Activated CD4-positive, alpha-beta T cell treated with anti-CD3 and anti-CD28 coated beads, Interleukin-2, amount 10 ng/mL, durations not matched to agents 7 days and 5 days (primary cell): ENCODE measurements at regions not wholly inside any gene's neighbourhood (a gene's known extent, or its start where the extent isn't known, plus 50 kb on each side); places are given as distances from the start of the nearest gene placed in this dataset.
"Not testable (repeated sequence)": the region's sequence is repeated elsewhere in the genome, so short reads cannot be mapped to it uniquely, and the experiment has no call there.

ENCODE experiments used
- CTCF ChIA-PET: fragments of 350-600 bp; sonication (Branson Sonifier 250); formaldehyde crosslinking; loops from one replicate; lab custom pipeline; 2021; ENCODE audit warnings: antibody characterized with exemption; lab: Charles Lee
- POLR2A ChIA-PET: fragments of 350-600 bp; sonication (Branson Sonifier 250); formaldehyde crosslinking; loops from one replicate; lab custom pipeline; 2021; ENCODE audit warnings: antibody characterized with exemption; lab: Charles Lee
- DNase-seq: peaks from one replicate; pipeline ENCODE4 v3.0.0-alpha.2; 2020
- H3K27ac Mint-ChIP-seq: one replicate; pipeline ENCODE4 v1.8.0; 2021; ENCODE audit warnings: mild to moderate bottlenecking, moderate library complexity, mixed read lengths
- H3K27me3 Mint-ChIP-seq: one replicate; pipeline ENCODE4 v1.8.0; 2021; ENCODE audit warnings: mixed read lengths
- H3K36me3 Mint-ChIP-seq: one replicate; pipeline ENCODE4 v1.8.0; 2021; ENCODE audit warnings: low read depth, mixed read lengths
- H3K4me1 Mint-ChIP-seq: one replicate; pipeline ENCODE4 v1.8.0; 2021; ENCODE audit warnings: mixed read lengths
- H3K4me3 Mint-ChIP-seq: one replicate; pipeline ENCODE4 v1.8.0; 2021; ENCODE audit warnings: mild to moderate bottlenecking, moderate library complexity, mixed read lengths
- H3K9me3 Mint-ChIP-seq: one replicate; pipeline ENCODE4 v1.8.0; 2021; ENCODE audit warnings: mixed read lengths

- POLR2A ChIA-PET, result no interaction called here
- no peaks in the 10 kb centered on the region for H3K36me3 Mint-ChIP-seq
- peaks cover 39% of the 10 kb centered on the region for H3K27me3 Mint-ChIP-seq
- no peak overlapping the region for H3K27ac Mint-ChIP-seq
- no peaks in the 10 kb centered on the region for H3K4me1 Mint-ChIP-seq
- no peaks in the 10 kb centered on the region for H3K9me3 Mint-ChIP-seq
- no peak for DNase-seq
- CTCF ChIA-PET, result interaction anchor here (0.6 kb wide), 1 partner anchor 238 kb away, joined by 4 read pairs; no protein-coding TSS in a partner anchor
- H3K4me3 Mint-ChIP-seq, result no peak overlapping the region
These were observed 75.2 kb upstream of the TOP3B start for GRCh38 chr22:22057617-22058378.

DNA sequence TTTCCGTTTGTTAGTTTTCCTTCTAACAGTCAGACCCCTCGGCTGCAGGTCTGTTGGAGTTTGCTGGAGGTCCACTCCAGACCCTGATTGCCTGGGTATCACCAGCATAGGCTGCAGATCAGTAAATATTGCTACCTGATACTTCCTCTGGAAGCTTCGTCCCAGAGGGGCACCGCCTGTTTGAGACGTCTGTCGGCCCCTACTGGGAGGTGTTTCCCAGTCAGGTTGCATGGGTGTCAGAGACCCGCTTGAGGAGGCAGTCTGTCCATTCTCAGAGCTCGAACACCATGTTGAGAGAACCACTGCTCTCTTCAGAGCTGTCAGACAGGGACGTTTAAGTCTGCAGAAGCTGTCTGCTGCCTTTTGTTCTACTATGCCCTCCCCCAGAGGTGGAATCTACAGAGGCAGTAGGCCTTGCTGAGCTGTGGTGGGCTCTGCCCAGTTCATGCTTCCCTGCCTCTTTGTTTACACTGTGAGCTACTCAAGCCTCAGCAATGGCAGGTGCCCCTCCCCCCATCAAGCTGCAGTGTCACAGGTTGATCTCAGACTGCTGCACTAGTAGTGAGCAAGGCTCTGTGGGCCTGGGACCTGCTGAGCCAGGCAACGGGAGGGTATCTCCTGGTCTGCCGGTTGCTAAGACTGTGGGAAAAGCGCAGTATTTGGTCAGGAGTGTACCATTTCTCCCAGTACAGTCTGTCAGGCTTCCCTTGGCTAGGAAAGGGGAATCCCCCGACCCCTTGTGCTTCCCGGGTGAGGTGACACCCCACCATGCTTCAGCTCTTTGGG, 74.4 kb upstream of the TOP3B start:
- H3K36me3 Mint-ChIP-seq, DNase-seq, H3K27ac Mint-ChIP-seq, H3K4me1 Mint-ChIP-seq, POLR2A ChIA-PET, H3K4me3 Mint-ChIP-seq, H3K9me3 Mint-ChIP-seq, CTCF ChIA-PET: not testable (repeated sequence)
- H3K27me3 Mint-ChIP-seq, result peaks cover 46% of the 10 kb centered on the region

GRCh38 chr22:22052548-22053139, 70.1 kb upstream of the TOP3B start:
- H3K36me3 Mint-ChIP-seq, CTCF ChIA-PET, H3K4me3 Mint-ChIP-seq, DNase-seq, H3K4me1 Mint-ChIP-seq, H3K27ac Mint-ChIP-seq, H3K9me3 Mint-ChIP-seq, POLR2A ChIA-PET: not testable (repeated sequence)
- H3K27me3 Mint-ChIP-seq, result peaks cover 51% of the 10 kb centered on the region

DNA sequence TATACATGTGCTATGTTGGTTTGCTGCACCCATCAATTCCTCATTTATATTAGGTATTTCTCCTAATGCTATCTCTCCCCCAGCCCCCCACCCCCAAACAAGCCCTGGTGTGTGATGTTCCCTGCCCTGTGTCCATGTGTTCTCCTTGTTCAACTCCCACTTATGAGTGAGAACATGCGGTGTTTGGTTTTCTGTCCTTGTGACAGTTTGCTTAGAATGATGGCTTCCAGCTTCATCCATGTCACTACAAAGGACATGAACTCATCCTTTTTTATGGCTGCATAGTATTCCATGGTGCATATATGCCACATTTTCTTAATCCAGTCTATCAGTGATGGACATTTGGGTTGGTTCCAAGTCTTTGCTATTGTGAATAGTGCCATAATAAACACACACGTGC, 68.4 kb upstream of the TOP3B start:
- H3K4me1 Mint-ChIP-seq, DNase-seq, H3K27ac Mint-ChIP-seq, H3K36me3 Mint-ChIP-seq, H3K9me3 Mint-ChIP-seq, POLR2A ChIA-PET, H3K4me3 Mint-ChIP-seq, CTCF ChIA-PET: not testable (repeated sequence)
- H3K27me3 Mint-ChIP-seq, result peaks cover 62% of the 10 kb centered on the region

DNA sequence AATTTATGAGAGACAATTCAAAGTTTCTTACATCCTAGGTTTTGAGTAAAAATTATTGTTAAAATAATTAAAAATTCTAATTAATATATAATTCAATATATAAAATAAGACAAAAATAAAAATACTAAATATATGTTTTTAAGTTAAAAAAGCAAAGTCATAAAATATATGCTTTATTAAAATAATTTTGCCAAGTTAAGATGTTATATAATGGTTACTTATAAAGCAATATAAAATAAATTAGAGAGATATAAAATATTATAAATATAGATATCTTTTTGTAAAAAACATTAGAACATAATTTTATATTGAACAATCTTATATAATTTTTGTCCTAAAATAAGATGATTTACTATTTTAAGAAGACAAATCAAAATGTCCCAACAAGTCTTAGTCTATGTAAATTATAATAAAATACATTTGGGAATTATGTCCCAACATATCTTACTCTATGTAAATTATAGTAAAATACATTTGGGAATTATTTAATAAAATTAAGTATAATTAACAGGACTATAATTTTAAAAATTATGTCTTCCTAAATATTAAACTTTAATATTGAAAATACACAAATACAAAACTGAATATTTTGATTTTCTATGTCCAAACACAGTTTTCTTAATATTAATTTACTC, 67.7 kb upstream of the TOP3B start:
- ChIA-PET CTCF (no interaction called here), POLR2A (no interaction called here)
- no peak for DNase-seq
- Mint-ChIP-seq H3K4me3 (no peak overlapping the region), H3K9me3 (no peaks in the 10 kb centered on the region), H3K4me1 (no peaks in the 10 kb centered on the region), H3K27ac (no peak overlapping the region), H3K36me3 (no peaks in the 10 kb centered on the region), H3K27me3 (peaks cover 64% of the 10 kb centered on the region)

DNA sequence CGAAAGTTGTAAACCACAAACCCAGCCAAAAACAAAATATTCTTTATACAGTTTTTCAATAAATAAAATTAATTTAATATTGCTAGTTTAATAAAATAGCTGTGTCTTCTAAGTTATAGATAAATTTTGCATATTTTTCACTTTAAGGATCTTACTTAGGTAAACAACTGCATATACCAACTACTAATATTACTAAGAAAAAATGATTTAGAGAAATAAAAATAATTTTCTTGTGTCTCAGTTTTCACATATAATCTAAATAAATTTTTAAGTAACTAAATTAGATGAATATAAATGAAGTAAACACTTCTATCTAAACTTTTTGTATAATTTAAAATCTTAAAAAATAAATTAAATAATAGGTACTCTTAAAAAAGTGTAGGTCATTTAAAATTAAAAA, 67.1 kb upstream of the TOP3B start:
- H3K9me3 Mint-ChIP-seq, result no peaks in the 10 kb centered on the region
- DNase-seq, result no peak
- CTCF ChIA-PET, result no interaction called here
- H3K36me3 Mint-ChIP-seq, result no peaks in the 10 kb centered on the region
- H3K4me1 Mint-ChIP-seq, result no peaks in the 10 kb centered on the region
- H3K27ac Mint-ChIP-seq, result no peak overlapping the region
- POLR2A ChIA-PET, result no interaction called here
- H3K27me3 Mint-ChIP-seq, result peaks cover 59% of the 10 kb centered on the region
- H3K4me3 Mint-ChIP-seq, result no peak overlapping the region

DNA sequence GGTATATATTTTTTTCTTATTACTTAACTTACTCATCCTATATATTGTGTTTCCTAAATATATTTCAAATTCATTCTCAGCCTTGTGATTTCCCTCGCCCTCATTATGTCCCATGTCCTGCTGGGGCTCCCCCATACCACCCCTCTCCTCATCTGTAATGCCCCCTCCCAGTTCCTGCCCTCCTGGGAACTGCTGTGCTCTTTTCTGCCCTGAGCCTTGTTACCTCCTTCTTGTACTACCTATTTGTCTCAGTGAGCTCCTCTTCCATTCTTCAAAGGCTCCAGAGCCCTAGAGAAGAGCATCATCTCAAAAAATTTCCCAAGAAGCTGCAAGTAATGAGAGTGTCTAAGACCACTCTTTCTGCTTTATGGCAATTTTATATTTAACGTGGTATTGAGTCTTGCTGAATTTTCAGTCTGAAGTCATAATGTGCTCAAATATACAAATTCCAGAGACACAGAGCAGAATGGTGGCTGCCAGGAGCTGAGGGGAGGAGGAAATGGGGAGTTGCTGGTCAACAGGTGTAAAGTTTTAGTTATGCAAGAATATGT, 66.5 kb upstream of the TOP3B start:
- H3K4me3 Mint-ChIP-seq, result no peak overlapping the region
- no peak for DNase-seq
- POLR2A ChIA-PET, result no interaction called here
- H3K27ac Mint-ChIP-seq, result no peak overlapping the region
- H3K27me3 Mint-ChIP-seq, result peaks cover 57% of the 10 kb centered on the region
- CTCF ChIA-PET, result interaction anchor here (1.0 kb wide), 1 partner anchor 106 kb away, joined by 3 read pairs; no protein-coding TSS in a partner anchor
- no peaks in the 10 kb centered on the region for H3K4me1 Mint-ChIP-seq
- H3K9me3 Mint-ChIP-seq, result no peaks in the 10 kb centered on the region
- no peaks in the 10 kb centered on the region for H3K36me3 Mint-ChIP-seq

DNA sequence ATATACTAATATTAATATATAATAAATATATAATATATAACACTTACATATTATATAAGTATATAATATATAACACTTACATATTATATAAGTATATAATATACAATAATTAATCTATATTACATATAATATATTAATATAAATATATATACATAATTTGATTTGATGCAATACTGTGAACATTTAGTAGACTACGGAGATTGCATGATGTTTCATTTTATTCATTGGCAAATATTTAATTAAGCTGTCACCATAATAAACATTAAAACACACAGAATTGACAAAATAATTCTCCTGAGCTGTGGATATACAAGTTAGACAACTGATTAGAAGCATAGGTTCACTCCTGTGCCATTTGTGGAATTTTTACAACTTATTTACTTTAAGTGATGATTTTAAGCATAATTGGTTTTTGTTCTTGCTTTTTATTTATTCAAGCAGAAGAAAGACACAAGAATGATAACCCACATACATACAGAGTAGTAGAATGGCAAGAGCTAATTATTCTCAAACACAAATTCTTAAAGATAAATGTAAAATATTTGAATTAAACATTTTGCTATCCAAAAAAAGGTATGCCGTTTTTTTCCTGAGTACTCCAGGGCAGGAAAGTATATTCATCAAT, 65.8 kb upstream of the TOP3B start:
- no peaks in the 10 kb centered on the region for H3K4me1 Mint-ChIP-seq
- DNase-seq, result no peak
- no peak overlapping the region for H3K4me3 Mint-ChIP-seq
- POLR2A ChIA-PET, result no interaction called here
- H3K9me3 Mint-ChIP-seq, result no peaks in the 10 kb centered on the region
- peaks cover 52% of the 10 kb centered on the region for H3K27me3 Mint-ChIP-seq
- no peak overlapping the region for H3K27ac Mint-ChIP-seq
- CTCF ChIA-PET, result interaction anchor here (0.6 to 1.0 kb wide), 2 partner anchors 32 to 106 kb away, joined by 3 read pairs; no protein-coding TSS in a partner anchor
- no peaks in the 10 kb centered on the region for H3K36me3 Mint-ChIP-seq

DNA sequence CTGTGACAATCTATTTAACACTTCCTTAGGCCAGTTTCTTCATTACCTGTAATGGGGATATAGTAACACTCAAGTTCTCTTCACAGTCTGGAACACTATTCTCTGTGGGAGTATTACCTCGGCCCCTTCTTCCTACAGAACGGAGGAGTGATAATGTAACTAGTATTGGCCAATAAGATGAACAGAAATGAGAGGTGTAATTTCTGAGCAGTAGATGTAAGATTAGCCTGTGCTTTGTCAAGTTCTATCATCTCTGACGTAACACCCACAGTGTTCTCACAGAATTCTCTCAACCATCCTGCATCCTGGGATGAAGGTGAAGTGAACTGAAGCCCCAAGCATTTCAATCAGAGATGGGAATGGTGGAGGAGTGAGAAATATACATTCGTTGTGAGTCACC, 65.2 kb upstream of the TOP3B start:
- Mint-ChIP-seq H3K27ac (no peak overlapping the region), H3K4me3 (no peak overlapping the region), H3K36me3 (no peaks in the 10 kb centered on the region), H3K27me3 (peaks cover 47% of the 10 kb centered on the region), H3K4me1 (no peaks in the 10 kb centered on the region), H3K9me3 (no peaks in the 10 kb centered on the region)
- POLR2A ChIA-PET, result no interaction called here
- no peak for DNase-seq
- CTCF ChIA-PET, result no interaction called here

DNA sequence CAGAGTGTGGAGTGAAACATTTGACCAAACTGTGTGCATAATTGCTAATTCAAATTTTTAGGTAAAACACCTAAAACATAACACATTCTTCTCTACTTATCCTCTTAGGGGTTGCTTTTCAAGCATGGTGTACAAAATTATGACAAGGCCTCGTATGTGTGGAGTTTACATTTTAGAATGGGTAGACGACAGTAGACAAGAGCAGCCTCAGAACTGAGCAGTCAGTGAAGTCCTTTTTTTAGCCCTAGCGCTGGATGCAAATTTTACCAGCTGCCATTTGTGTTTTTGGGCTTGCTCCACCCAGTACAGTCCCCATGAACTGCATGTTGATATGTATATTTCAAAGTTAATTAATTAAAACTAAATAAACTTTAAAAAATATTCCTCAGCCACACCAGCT, 64.7 kb upstream of the TOP3B start:
- Mint-ChIP-seq H3K27me3 (peaks cover 42% of the 10 kb centered on the region), H3K36me3 (no peaks in the 10 kb centered on the region), H3K27ac (no peak overlapping the region), H3K9me3 (no peaks in the 10 kb centered on the region), H3K4me1 (no peaks in the 10 kb centered on the region), H3K4me3 (no peak overlapping the region)
- POLR2A ChIA-PET, result no interaction called here
- CTCF ChIA-PET, result no interaction called here
- no peak for DNase-seq

DNA sequence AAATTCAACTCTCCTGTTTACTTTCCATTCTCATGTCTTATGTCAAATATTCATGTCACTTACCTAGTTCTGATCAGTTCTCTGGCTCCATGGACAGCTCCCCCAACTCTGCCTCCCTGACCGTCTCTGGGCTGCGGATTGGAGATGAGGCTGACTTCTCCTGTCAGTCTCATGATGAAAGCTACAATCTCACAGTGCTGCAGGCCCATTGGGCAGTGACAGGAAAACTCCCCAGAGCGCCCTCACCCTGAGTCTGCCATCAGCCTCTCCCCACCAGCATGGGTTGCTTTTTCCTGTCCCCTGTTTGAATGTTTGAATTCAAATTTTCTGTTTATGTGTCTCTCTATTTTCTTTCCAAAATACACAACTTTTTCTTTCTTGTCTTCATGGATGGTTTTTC, 63.8 kb upstream of the TOP3B start:
- no peak overlapping the region for H3K27ac Mint-ChIP-seq
- no peaks in the 10 kb centered on the region for H3K4me1 Mint-ChIP-seq
- ChIA-PET CTCF (no interaction called here), POLR2A (no interaction called here)
- H3K4me3 Mint-ChIP-seq, result no peak overlapping the region
- no peak for DNase-seq
- H3K27me3 Mint-ChIP-seq, result peaks cover 41% of the 10 kb centered on the region
- H3K36me3 Mint-ChIP-seq, result no peaks in the 10 kb centered on the region
- no peaks in the 10 kb centered on the region for H3K9me3 Mint-ChIP-seq

GRCh38 chr22:22045571-22046335, 63.2 kb upstream of the TOP3B start:
- H3K4me3 Mint-ChIP-seq, result no peak overlapping the region
- H3K4me1 Mint-ChIP-seq, result no peaks in the 10 kb centered on the region
- H3K27ac Mint-ChIP-seq, result no peak overlapping the region
- no peaks in the 10 kb centered on the region for H3K9me3 Mint-ChIP-seq
- peaks cover 36% of the 10 kb centered on the region for H3K27me3 Mint-ChIP-seq
- no peaks in the 10 kb centered on the region for H3K36me3 Mint-ChIP-seq
- DNase-seq, result no peak
- ChIA-PET POLR2A (no interaction called here), CTCF (no interaction called here)
